ENCODE measurements at regions not wholly inside any gene's neighbourhood (a gene's known extent, or its start where the extent isn't known, plus 50 kb on each side); places are given as distances from the start of the nearest gene placed in this dataset.

- no peak for DNase-seq (ENCODE audit: extremely low spot score, unreplicated experiment)
- Mint-ChIP-seq H3K27me3 (ENCODE audit: unreplicated experiment) (peaks cover 60% of the 10 kb centered on the region), H3K4me1 (ENCODE audit: unreplicated experiment) (no peaks in the 10 kb centered on the region), H3K27ac (ENCODE audit: unreplicated experiment) (no peak overlapping the region), H3K4me3 (ENCODE audit: unreplicated experiment) (no peak overlapping the region), H3K9me3 (ENCODE audit: unreplicated experiment) (no peaks in the 10 kb centered on the region), H3K36me3 (ENCODE audit: unreplicated experiment) (no peaks in the 10 kb centered on the region)
- no peak for TF ChIP-seq CTCF (IDR thresholded peaks at IDR 0.05)
These were observed 144.7 kb downstream of the RPS24 start for GRCh38 chr10:78178397-78178796.

DNA sequence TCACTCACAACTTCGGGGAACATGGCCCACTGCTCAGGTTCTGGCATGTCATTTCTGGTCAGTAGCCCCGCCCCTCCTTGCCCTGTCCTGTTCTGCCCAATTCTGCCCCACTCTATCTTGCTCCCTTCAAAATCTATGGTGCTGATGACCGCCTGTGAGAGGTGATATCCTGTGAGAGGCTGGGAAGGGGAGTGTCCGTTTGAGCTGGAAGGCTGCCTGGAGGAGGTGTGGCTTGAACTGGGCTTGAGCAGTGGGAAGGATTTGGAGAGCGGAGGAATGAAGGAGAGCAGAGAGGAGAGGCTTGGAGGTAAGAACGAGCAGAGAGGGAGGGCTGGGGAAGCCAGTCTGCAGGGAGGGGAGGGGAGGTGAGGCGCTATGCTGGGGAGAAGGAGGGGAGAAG is 145.3 kb downstream of the RPS24 start:
- no peaks in the 10 kb centered on the region for H3K4me1 Mint-ChIP-seq (ENCODE audit: unreplicated experiment)
- no peak overlapping the region for H3K4me3 Mint-ChIP-seq (ENCODE audit: unreplicated experiment)
- no peaks in the 10 kb centered on the region for H3K9me3 Mint-ChIP-seq (ENCODE audit: unreplicated experiment)
- peaks cover 61% of the 10 kb centered on the region for H3K27me3 Mint-ChIP-seq (ENCODE audit: unreplicated experiment)
- no peak for TF ChIP-seq CTCF (IDR thresholded peaks at IDR 0.05)
- H3K27ac Mint-ChIP-seq (ENCODE audit: unreplicated experiment), result no peak overlapping the region
- no peaks in the 10 kb centered on the region for H3K36me3 Mint-ChIP-seq (ENCODE audit: unreplicated experiment)
- no peak for DNase-seq (ENCODE audit: extremely low spot score, unreplicated experiment)

DNA sequence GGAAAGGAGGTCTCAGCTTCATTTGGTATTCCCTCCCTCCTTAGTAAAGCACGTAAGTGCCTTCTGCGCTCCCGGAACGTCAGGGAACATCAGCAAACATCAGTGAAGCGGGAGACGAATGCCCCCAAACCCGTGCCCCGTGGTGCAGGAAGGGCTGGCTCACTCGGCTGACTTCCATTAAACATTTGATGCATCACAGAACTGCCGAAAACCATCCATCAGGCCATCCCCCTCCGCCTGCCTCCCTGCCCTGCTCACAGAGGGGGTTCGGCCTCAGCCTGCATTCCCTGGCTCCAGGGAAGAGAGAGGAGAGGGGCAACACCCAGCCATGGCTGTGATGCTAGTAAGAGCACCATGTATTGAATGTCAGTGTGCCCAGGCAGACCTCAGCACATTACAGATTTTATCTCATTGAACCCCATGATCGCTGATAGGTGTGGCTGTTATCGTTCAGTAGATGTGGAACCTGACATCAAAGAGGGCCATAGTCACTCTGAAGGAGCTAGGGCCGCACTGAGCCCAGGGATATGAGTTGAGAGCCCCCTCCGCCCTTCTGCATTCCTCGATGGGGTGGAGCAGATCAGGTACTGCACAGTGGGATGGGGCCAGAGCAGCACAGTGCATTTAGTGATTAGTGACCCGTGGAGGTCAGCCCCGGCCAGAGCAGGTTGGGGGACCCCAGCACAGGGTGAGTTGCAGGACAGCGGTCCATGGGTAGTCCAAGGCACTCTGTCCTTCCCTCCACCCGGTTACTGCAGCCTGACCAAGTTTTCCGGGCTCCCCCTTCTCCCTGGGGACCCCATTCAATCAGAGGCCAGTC is 146.4 kb downstream of the RPS24 start:
- no peak for TF ChIP-seq CTCF (IDR thresholded peaks at IDR 0.05)
- no peak overlapping the region for H3K4me3 Mint-ChIP-seq (ENCODE audit: unreplicated experiment)
- DNase-seq (ENCODE audit: extremely low spot score, unreplicated experiment), result no peak
- no peaks in the 10 kb centered on the region for H3K9me3 Mint-ChIP-seq (ENCODE audit: unreplicated experiment)
- H3K27ac Mint-ChIP-seq (ENCODE audit: unreplicated experiment), result no peak overlapping the region
- H3K4me1 Mint-ChIP-seq (ENCODE audit: unreplicated experiment), result no peaks in the 10 kb centered on the region
- no peaks in the 10 kb centered on the region for H3K36me3 Mint-ChIP-seq (ENCODE audit: unreplicated experiment)
- peaks cover 52% of the 10 kb centered on the region for H3K27me3 Mint-ChIP-seq (ENCODE audit: unreplicated experiment)

DNA sequence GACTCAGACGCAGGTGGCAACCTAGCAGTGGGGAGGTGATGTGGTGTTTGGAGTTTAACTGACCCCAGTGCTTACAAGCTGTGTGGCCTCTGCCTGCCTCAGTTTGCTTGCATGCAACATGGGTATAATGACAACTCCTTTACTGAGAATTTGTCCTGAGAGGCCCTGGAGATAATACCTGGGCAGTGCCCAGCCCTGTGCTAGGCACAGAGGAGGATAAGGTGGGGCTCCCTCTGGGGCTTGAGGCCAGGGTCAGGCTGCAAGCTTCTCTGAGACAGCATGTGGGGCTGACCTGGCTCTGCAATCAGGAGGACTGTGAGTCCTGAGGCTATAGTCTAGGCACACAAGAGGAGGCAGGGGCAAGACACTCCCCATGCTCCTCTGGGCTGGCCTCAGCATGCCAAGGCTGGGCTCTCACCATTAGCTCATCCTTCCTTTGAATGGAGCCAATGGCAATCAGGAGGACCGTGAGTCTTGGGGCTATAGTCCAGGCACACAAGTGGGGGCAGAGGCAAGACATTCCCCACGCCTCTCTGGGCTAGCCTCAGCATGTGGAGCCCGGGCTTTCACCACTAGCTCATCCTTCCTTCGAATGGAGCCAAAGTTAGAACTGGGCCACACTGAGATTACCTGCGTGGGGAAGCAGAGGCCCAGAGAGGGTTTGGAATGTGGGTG is 147.9 kb downstream of the RPS24 start:
- Mint-ChIP-seq H3K4me1 (ENCODE audit: unreplicated experiment) (peaks cover 3% of the 10 kb centered on the region), H3K9me3 (ENCODE audit: unreplicated experiment) (no peaks in the 10 kb centered on the region), H3K36me3 (ENCODE audit: unreplicated experiment) (no peaks in the 10 kb centered on the region), H3K27ac (ENCODE audit: unreplicated experiment) (no peak overlapping the region), H3K27me3 (ENCODE audit: unreplicated experiment) (peaks cover 39% of the 10 kb centered on the region), H3K4me3 (ENCODE audit: unreplicated experiment) (no peak overlapping the region)
- DNase-seq (ENCODE audit: extremely low spot score, unreplicated experiment), result no peak
- TF ChIP-seq CTCF (IDR thresholded peaks at IDR 0.05), result no peak

GRCh38 chr10:78182841-78183240 is 149.2 kb downstream of the RPS24 start:
- Mint-ChIP-seq H3K36me3 (ENCODE audit: unreplicated experiment) (no peaks in the 10 kb centered on the region), H3K4me1 (ENCODE audit: unreplicated experiment) (peaks cover 3% of the 10 kb centered on the region), H3K27ac (ENCODE audit: unreplicated experiment) (no peak overlapping the region), H3K27me3 (ENCODE audit: unreplicated experiment) (peaks cover 33% of the 10 kb centered on the region), H3K4me3 (ENCODE audit: unreplicated experiment) (no peak overlapping the region), H3K9me3 (ENCODE audit: unreplicated experiment) (no peaks in the 10 kb centered on the region)
- no peak for TF ChIP-seq CTCF (IDR thresholded peaks at IDR 0.05)
- DNase-seq (ENCODE audit: extremely low spot score, unreplicated experiment), result no peak
